ENCODE measurements at regions not wholly inside any gene's neighbourhood (a gene's known extent, or its start where the extent isn't known, plus 50 kb on each side); places are given as distances from the start of the nearest gene placed in this dataset.
"Not testable (repeated sequence)": the region's sequence is repeated elsewhere in the genome, so short reads cannot be mapped to it uniquely, and the experiment has no call there.

DNA sequence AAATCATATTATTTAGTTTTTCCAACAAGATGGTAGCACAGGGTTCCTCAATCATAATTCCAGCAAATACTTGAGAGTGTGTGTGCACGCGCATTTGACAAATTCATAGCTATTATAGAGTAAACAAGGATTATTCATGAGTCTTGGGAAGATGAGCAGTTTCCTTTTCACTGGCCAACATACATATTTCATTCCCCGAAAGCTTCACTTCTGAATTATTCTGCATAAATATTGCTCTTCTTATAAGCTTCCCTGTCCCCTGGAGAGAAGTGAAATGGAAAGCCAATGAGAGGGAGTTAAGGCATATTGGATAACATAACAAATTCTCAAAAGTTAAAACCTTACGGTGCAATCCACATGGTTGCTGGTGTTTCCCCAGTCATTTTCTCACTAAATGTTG, 386.4 kb upstream of the SEMA6A start:
- no peak for DNase-seq
- in situ Hi-C loops (cut with HindIII; ENCODE audit: low pct_ligation_motif_present, low pct_unique_long_range_greater_than_20kb, low sequenced_read_pairs): no loop called here

DNA sequence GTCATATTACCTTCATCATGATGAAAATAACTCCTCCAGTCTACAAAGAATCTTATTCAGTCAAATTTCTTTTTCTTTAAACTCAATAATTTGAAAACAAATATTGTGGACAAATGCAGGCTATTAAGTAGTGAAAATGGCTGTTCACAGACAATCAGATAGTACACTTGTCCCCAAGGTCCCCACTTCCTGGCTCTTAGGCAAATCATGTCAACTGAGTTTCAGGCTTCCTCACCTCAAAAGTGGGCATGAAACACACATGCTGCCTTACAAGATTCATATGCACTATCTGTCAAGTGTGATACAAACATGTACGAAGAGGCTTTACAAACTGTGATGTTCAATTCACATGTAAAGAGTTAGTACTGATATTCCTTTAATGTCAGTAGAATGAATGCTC, 385.2 kb upstream of the SEMA6A start:
- in situ Hi-C loops (cut with HindIII; ENCODE audit: low pct_ligation_motif_present, low pct_unique_long_range_greater_than_20kb, low sequenced_read_pairs): no loop called here
- no peak for DNase-seq

DNA sequence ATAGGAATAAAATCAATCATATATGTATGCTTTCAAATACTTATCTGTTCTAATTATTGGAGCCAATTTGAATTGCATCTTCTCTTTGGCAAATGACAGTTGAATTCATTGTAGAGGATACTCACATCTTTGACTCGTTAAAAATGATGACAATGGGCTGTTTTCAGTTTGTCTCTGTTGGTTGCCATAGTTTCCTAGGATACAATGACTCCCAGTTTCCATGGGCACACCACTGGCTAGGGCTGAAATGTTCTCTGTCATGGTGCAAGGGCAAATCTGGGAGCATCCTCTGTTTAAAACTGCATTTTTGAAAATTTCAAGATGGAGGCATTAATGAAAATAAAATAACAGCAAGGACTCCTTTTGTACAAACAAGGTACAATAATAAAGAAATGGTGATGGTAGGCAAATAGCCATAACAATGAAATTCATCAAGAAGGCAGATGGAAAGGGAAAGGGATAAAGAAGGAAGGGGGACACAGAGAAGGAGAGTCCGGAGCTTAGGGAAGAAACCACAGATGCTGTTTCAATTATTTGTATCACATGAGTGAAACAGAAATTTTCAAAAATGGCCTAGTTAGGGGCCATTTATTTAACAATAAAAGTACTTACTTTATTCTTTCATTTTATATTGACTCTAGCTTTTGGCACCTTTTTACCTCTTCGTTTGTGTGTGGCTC, 378.8 kb upstream of the SEMA6A start:
- no peak for DNase-seq
- in situ Hi-C loops (cut with HindIII; ENCODE audit: low pct_ligation_motif_present, low pct_unique_long_range_greater_than_20kb, low sequenced_read_pairs): no loop called here

DNA sequence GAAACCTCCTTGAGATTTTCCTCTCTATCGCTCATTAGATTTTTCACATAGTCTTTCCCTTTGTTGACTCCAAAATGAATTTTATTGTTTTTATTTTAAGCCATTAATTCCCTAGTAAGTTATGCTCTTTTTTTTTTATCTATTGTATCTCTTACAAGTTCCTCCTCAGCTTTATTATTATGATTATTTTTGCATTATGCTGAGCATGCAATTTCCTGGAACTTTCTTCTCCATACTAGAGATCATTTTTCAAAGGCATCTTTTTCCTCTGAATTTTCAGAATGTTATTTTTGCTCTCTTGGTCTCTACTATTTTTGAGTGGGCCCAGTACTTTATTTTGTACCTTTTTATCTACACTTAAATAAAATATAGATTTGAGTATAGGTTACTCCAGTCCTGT, 376.6 kb upstream of the SEMA6A start:
- no peak for DNase-seq
- in situ Hi-C loops (cut with HindIII; ENCODE audit: low pct_ligation_motif_present, low pct_unique_long_range_greater_than_20kb, low sequenced_read_pairs): no loop called here

DNA sequence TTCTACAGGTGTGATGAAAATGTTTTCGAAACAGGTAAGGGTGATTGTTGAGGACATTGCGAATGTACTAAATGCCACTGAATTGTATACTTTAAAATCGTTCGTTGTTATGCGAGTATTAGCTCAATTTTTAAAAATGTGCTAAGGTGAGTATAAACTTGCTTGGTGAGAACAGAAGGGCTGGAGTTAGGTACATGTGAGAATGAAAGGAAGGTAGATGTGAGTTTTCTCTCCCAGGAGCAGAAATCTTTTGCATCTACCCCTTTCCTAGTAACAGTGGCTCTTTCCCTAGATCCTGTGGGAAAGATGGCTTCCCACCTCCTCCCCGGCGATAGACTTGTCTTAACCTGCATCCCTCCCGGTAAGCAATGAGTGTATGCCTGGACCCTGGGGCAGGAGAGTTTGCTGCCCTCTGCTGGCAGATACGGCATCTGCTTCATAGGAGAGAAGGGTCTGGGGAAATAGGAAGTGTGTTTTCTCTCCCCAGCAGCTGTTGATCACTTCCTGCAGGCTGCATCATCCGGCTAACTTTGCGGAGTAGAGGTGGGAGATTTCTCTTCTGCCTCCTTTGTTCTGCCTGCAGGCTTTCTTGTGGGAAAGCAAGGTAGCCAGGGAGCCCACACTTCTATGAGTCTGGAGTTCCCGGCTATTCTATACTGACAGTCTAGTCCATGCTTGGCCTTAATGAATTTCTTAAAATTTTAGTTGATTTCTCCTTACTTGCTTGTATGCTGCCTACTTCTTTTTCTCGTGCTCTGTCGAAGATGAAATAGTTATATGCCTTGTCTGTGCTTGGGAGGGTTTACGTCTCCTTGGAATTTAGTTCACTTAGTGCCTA, 373.3 kb upstream of the SEMA6A start:
- DNase-seq: peak; percentile 75
- in situ Hi-C loops (cut with HindIII; ENCODE audit: low pct_ligation_motif_present, low pct_unique_long_range_greater_than_20kb, low sequenced_read_pairs): no loop called here

DNA sequence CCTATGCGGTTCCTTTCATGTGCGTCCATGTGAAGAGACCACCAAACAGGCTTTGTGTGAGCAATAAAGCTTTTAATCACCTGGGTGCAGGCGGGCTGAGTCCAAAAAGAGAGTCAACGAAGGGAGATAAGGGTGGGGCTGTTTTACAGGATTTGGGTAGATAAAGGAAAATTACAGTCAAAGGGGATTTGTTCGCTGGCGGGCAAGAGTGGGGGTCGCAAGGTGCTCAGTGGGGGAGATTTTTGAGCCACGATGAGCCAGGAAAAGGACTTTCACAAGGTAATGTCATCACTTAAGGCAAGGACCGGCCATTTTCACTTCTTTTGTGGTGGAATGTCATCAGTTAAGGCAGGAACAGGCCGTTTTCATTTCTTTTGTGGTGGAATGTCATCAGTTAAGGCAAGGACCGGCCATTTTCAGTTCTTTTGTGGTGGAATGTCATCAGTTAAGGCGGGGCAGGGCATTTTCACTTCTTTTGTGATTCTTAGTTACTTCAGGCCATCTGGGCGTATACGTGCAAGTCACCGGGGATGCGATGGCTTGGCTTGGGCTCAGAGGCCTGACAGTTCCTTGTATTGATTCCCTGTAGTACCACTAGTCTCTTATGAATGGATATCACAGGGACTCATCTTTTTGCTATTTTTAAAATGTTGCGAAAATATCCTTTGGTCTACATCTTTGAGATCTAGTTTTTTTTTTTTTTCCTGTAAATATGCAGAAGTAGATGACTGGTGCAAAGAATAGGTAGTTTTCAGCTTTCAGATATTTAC, 371.2 kb upstream of the SEMA6A start:
- in situ Hi-C loops (cut with HindIII; ENCODE audit: low pct_ligation_motif_present, low pct_unique_long_range_greater_than_20kb, low sequenced_read_pairs); DNase-seq: not testable (repeated sequence)

DNA sequence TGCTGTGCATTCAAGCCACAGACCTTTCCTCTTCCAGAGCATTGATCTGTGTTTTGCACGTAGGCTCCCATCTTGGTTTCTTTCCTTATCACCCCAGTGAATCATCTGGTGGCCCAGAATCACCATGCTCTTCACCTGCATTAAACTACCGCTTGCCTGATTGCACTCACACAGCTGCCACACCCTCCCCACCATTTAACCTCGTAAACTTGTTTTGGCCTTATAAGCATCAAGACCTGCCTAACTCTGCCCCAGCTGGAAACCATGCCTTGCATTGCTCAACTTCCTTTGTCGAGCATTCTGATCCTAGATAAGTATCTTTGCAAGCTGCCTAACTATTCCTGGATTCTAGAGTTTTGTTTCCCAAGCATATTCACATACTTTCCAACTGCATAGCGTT, 369.6 kb upstream of the SEMA6A start:
- DNase-seq: no peak
- in situ Hi-C loops (cut with HindIII; ENCODE audit: low pct_ligation_motif_present, low pct_unique_long_range_greater_than_20kb, low sequenced_read_pairs): no loop called here

- DNase-seq: no peak
- in situ Hi-C loops (cut with HindIII; ENCODE audit: low pct_ligation_motif_present, low pct_unique_long_range_greater_than_20kb, low sequenced_read_pairs): no loop called here
These were observed 368.0 kb upstream of the SEMA6A start for GRCh38 chr5:116942622-116943021.

DNA sequence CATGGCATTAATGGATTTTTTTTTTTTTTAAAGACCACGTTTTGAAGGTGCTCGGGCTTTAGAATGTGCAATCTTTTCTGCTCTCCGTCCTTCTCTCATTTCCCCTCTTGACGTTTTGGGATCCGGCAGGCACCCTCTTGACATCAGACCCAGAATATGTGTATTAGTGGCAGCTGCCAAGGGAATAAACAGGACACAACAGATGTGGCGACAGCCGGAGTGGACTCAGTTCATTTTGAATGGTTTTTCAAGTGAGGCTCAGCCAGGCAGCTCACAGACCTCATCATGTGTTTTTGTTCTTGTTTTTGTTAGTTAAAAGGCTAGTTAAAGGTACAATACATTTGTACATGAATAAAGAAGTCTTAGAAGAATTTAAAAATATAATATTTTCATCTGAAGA, 365.0 kb upstream of the SEMA6A start:
- DNase-seq: no peak
- in situ Hi-C loops (cut with HindIII; ENCODE audit: low pct_ligation_motif_present, low pct_unique_long_range_greater_than_20kb, low sequenced_read_pairs): no loop called here

- in situ Hi-C loops (cut with HindIII; ENCODE audit: low pct_ligation_motif_present, low pct_unique_long_range_greater_than_20kb, low sequenced_read_pairs): no loop called here
- DNase-seq: no peak
These were observed 363.9 kb upstream of the SEMA6A start for GRCh38 chr5:116938488-116938887.

DNA sequence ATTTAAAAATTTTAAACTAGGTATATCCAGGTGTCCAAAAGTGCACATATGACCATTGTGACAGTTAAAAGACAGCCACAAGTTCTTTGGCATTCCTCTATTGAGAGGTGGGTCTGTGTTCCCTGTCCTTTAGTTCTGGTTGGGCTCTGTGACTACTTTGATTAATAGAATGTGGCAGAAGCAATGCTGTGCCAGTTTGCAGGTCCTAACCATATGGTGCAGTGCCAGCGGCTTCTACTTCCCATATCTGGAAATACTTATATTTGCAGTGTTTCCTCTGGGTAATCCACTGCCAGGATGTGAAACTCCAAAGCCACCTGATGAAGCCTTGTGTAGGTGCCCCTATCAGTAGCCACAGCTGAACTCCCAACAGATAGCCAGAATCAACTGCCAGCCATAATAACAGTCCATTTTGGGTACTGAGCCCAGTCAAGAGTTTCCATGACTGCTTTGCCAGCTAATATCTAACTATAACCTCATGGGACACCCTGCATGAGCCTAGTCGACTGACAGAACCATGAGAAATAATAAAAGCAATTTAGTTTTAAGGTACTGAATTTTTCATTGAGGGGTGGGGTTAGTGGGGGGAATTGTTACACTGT, 361.0 kb upstream of the SEMA6A start:
- in situ Hi-C loops (cut with HindIII; ENCODE audit: low pct_ligation_motif_present, low pct_unique_long_range_greater_than_20kb, low sequenced_read_pairs): no loop called here
- no peak for DNase-seq

- no peak for DNase-seq
- in situ Hi-C loops (cut with HindIII; ENCODE audit: low pct_ligation_motif_present, low pct_unique_long_range_greater_than_20kb, low sequenced_read_pairs): no loop called here
These were observed 356.0 kb upstream of the SEMA6A start for GRCh38 chr5:116930616-116931015.

- DNase-seq: no peak
- in situ Hi-C loops (cut with HindIII; ENCODE audit: low pct_ligation_motif_present, low pct_unique_long_range_greater_than_20kb, low sequenced_read_pairs): no loop called here
These were observed 348.7 kb upstream of the SEMA6A start for GRCh38 chr5:116923344-116923743.

GRCh38 chr5:116922532-116922931, 347.9 kb upstream of the SEMA6A start:
- no peak for DNase-seq
- in situ Hi-C loops (cut with HindIII; ENCODE audit: low pct_ligation_motif_present, low pct_unique_long_range_greater_than_20kb, low sequenced_read_pairs): no loop called here

DNA sequence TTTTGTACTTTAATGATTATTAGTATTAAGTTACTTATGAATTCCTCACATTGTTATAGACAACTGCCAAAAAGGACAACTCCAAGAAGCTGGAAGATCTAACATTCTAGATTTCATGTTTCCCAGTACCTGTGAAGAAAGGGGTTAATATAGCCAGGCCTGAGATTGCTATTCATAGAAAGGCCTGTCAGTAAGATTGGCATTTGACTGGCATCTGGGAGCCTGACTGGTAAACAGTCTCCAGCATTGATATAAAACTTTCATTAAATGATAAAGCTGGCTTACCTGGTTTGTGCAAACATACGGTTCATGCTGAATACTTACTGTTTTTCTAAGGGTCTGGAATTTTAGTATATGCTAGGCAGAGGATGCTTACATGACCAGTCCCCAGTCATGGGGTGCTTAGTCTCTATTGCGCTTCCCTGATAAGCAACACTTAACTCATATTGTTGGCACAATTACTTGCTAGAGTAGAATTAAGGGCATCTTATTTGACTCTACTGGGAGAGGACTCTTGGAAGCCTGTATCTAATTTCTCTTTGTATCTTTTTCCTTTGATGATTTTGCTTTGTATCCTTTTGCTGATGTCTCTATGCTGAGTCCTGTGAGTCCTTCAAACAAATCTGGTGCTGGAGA, 340.4 kb upstream of the SEMA6A start:
- DNase-seq: no peak
- in situ Hi-C loops (cut with HindIII; ENCODE audit: low pct_ligation_motif_present, low pct_unique_long_range_greater_than_20kb, low sequenced_read_pairs): no loop called here

DNA sequence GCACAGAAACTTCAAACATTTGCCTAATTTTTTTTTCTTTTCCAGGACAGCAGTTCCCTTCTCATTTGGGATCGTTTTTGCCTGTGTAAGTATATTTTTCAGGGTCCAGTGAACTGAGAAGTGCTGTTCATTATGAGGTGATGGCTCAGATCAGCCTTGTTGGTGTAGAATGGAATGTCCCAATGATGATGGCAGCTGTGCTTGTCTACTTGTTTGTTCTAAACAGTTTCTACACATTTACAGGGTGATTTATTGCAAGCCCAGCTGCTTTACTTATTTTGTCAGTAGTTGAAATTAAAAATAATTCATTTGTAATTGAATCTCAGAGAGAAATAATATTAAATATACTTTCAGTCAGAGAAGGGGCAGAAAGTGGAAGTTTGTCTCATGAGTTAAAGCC, 337.6 kb upstream of the SEMA6A start:
- no peak for DNase-seq
- in situ Hi-C loops (cut with HindIII; ENCODE audit: low pct_ligation_motif_present, low pct_unique_long_range_greater_than_20kb, low sequenced_read_pairs): no loop called here

DNA sequence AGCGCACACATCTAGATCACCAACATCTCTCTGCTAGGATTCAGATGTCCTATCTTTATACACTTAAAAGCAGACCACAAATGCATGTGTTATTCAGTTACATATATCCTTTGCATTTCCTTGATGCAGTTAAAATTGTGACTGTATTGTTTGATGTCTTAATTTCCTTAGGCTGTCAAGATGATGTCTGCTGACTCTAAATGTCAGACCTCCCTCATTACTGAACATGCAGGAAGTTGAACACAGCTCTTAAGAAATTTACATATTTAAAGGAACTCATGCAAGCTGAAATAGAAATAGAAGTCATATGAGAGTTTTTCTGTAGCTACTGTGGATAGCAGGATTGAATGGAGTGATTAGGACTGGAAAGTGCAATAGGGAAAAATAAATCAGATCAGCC, 336.5 kb upstream of the SEMA6A start:
- no peak for DNase-seq
- in situ Hi-C loops (cut with HindIII; ENCODE audit: low pct_ligation_motif_present, low pct_unique_long_range_greater_than_20kb, low sequenced_read_pairs): no loop called here

- in situ Hi-C loops (cut with HindIII; ENCODE audit: low pct_ligation_motif_present, low pct_unique_long_range_greater_than_20kb, low sequenced_read_pairs): no loop called here
- no peak for DNase-seq
These were observed 333.9 kb upstream of the SEMA6A start for GRCh38 chr5:116908537-116908936.

GRCh38 chr5:116905885-116906284, 331.3 kb upstream of the SEMA6A start:
- in situ Hi-C loops (cut with HindIII; ENCODE audit: low pct_ligation_motif_present, low pct_unique_long_range_greater_than_20kb, low sequenced_read_pairs): no loop called here
- DNase-seq: no peak
